Endothelial cell of umbilical vein (primary cell): ENCODE measurements at regions not wholly inside any gene's neighbourhood (a gene's known extent, or its start where the extent isn't known, plus 50 kb on each side); places are given as distances from the start of the nearest gene placed in this dataset.

Experiments
- BruUV-seq: library from RNA; stranded (reverse); fragments of 400-500 nt; replicated peaks from 2 replicates; lab custom pipeline; 2021; lab: Mats Ljungman, UMichigan
- CTCF ChIA-PET: fragments of 300-600, 350-600 bp; sonication (Branson Sonifier 250); formaldehyde crosslinking; loops from one replicate; lab custom pipeline; 2021; ENCODE audit warnings: antibody characterized with exemption, inconsistent platforms; lab: Charles Lee
- POLR2A ChIA-PET: fragments of 300-600, 350-600 bp; sonication (Branson Sonifier 250); formaldehyde crosslinking; loops from one replicate; lab custom pipeline; 2021; ENCODE audit warnings: antibody characterized with exemption, inconsistent platforms; lab: Charles Lee
- DNase-seq: peaks from one replicate; pipeline ENCODE4 v3.0.0-alpha.2; 2011; ENCODE audit warnings: low read depth, low spot score
- FAIRE-seq: peaks from 2 replicates; lab custom pipeline; 2011; peaks lifted over from hg19 to GRCh38; lab: Jason Lieb, UNC
- H2AFZ ChIP-seq: 2 replicates; pipeline ENCODE4 v1.6.0; 2012; ENCODE audit warnings: low read depth, low read length, control low read depth, inconsistent platforms
- H3K27ac ChIP-seq: 2 replicates; pipeline ENCODE4 v1.5.1; 2011; ENCODE audit warnings: low read depth, mild to moderate bottlenecking, control low read depth, low read length, moderate library complexity; ENCODE audit not compliant: insufficient read depth
- H3K27me3 ChIP-seq, 2 experiments: 2 replicates each; pipeline versions ENCODE4 v1.6.0 to v1.6.1; 2011; ENCODE audit warnings: low read length in 2 of 2, mixed read lengths in 1 of 2; ENCODE audit not compliant: control insufficient read depth in 2 of 2, insufficient read depth in 2 of 2
- H3K36me3 ChIP-seq, 2 experiments: 2 replicates in 1 of 2; 3 replicates in 1 of 2; pipeline ENCODE4 v1.5.1; 2011; ENCODE audit warnings: low read length in 2 of 2, mild to moderate bottlenecking in 1 of 2, moderate library complexity in 1 of 2; ENCODE audit not compliant: control insufficient read depth in 2 of 2, insufficient read depth in 2 of 2; ENCODE audit errors: extremely low read depth in 1 of 2
- H3K4me1 ChIP-seq: 3 replicates; pipeline ENCODE4 v1.5.1; 2011; ENCODE audit warnings: mild to moderate bottlenecking, low read length; ENCODE audit not compliant: control insufficient read depth, insufficient read depth; ENCODE audit errors: extremely low read depth
- H3K4me2 ChIP-seq: 2 replicates; pipeline ENCODE4 v1.6.1; 2011; ENCODE audit warnings: low read length, control low read depth, mixed read lengths; ENCODE audit not compliant: insufficient read depth
- H3K4me3 ChIP-seq, 3 experiments: fragments of 200-600 bp in 1 of 3; sonication (generic), shearing (Covaris generic) in 1 of 3; replicated peaks in 1 of 3; 2 replicates each; pipeline ENCODE4 v1.5.1; 2011 to 2016; ENCODE audit warnings: control low read depth in 3 of 3, low read length in 3 of 3, mild to moderate bottlenecking in 2 of 3, inconsistent platforms in 1 of 3, low read depth in 1 of 3, moderate library complexity in 1 of 3; ENCODE audit not compliant: insufficient read depth in 1 of 3
- H3K79me2 ChIP-seq: 2 replicates; pipeline ENCODE4 v1.6.0; 2012; ENCODE audit warnings: low read length, inconsistent platforms; ENCODE audit not compliant: control insufficient read depth, insufficient read depth
- H3K9ac ChIP-seq: replicated peaks from 2 replicates; pipeline ENCODE3; 2011; ENCODE audit warnings: low read length, control low read depth; ENCODE audit not compliant: insufficient read depth; ENCODE audit errors: extremely low read depth
- H3K9me1 ChIP-seq: replicated peaks from 3 replicates; pipeline ENCODE4 v1.6.0; 2011; ENCODE audit warnings: mild to moderate bottlenecking, low read length; ENCODE audit not compliant: control insufficient read depth, insufficient read depth; ENCODE audit errors: extremely low read depth
- H3K9me3 ChIP-seq: replicated peaks from 2 replicates; pipeline ENCODE4 v1.5.1; 2012; ENCODE audit warnings: low read length, inconsistent platforms; ENCODE audit not compliant: control insufficient read depth, insufficient read depth
- H4K20me1 ChIP-seq: replicated peaks from 2 replicates; pipeline ENCODE3; 2011; ENCODE audit warnings: mild to moderate bottlenecking, low read length; ENCODE audit not compliant: control insufficient read depth, insufficient read depth; ENCODE audit errors: extremely low read depth
- EZH2 ChIP-seq: IDR thresholded peaks from 2 replicates; pipeline ENCODE4 v1.6.1; 2012; ENCODE audit warnings: borderline replicate concordance, low read depth, mild to moderate bottlenecking, moderate library complexity, low read length, inconsistent platforms; ENCODE audit not compliant: severe bottlenecking
- FOS ChIP-seq: IDR thresholded peaks from 2 replicates; pipeline ENCODE4 v1.6.1; 2011; ENCODE audit warnings: mild to moderate bottlenecking, low read length, moderate library complexity, borderline replicate concordance; ENCODE audit not compliant: insufficient read depth
- GATA2 ChIP-seq: IDR thresholded peaks from 2 replicates; pipeline ENCODE4 v1.7.0; 2011; ENCODE audit warnings: low read depth, mild to moderate bottlenecking, moderate library complexity, mixed read lengths, low read length; ENCODE audit not compliant: insufficient read length, insufficient read depth
- JUN ChIP-seq: IDR thresholded peaks from 2 replicates; pipeline ENCODE4 v1.6.1; 2011; ENCODE audit warnings: borderline replicate concordance, low read depth; ENCODE audit not compliant: insufficient read length, insufficient read depth
- MYC ChIP-seq: IDR thresholded peaks from one replicate; pipeline ENCODE4 v1.6.1; 2011; ENCODE audit warnings: mild to moderate bottlenecking, low read depth, low read length
- POLR2A ChIP-seq: IDR thresholded peaks from 2 replicates; pipeline ENCODE4 v1.6.1; 2012; ENCODE audit warnings: low read depth, mild to moderate bottlenecking, control low read depth, low read length
- POLR2AphosphoS5 ChIP-seq: IDR thresholded peaks from 2 replicates; pipeline ENCODE4 v1.6.1; 2012; ENCODE audit warnings: low read depth, mild to moderate bottlenecking, control low read depth, low read length, moderate library complexity; ENCODE audit not compliant: insufficient read depth
- dilution Hi-C: fragments of 300-500 bp; cut with MboI; formaldehyde crosslinking; loops from one replicate; pipeline ENCODE4 v1.15.0; 2019; ENCODE audit warnings: low sequenced_read_pairs; ENCODE audit not compliant: extremely low pct_ligation_motif_present
- intact Hi-C: fragments of 100-400 bp; cut with micrococcal nuclease; formaldehyde crosslinking; loops from one replicate; pipeline ENCODE4 v1.10.0; 2022
- TF ChIP-seq, protein P1 (sequence below), 2 donors: IDR thresholded peaks; 1 replicate in 1 of 2; 2 replicates in 1 of 2; pipeline ENCODE4 v1.5.1; 2011; ENCODE audit warnings: low read length in 2 of 2, mild to moderate bottlenecking in 2 of 2, moderate library complexity in 2 of 2, control low read depth in 1 of 2, inconsistent platforms in 1 of 2, low read depth in 1 of 2; ENCODE audit not compliant: insufficient read depth in 1 of 2; ENCODE audit errors: extremely low read depth in 1 of 2
- TF ChIP-seq, protein P2 (sequence below): IDR thresholded peaks from 2 replicates; pipeline ENCODE4 v1.6.1; 2011; ENCODE audit not compliant: insufficient read depth, insufficient read length

- Histone ChIP-seq H2AFZ (peak overlapping the region; percentile 59), H3K9me1 (no peaks in the 10 kb centered on the region), H3K27me3 (no peaks in the 10 kb centered on the region), H3K4me2 (no peak overlapping the region), H3K9ac (no peak overlapping the region), H3K79me2 (no peaks in the 10 kb centered on the region), H3K27ac (no peak overlapping the region), H3K4me1 (no peaks in the 10 kb centered on the region), H3K36me3 (no peaks in the 10 kb centered on the region), H3K4me3 (no peak overlapping the region), H3K9me3 (no peaks in the 10 kb centered on the region), H4K20me1 (no peaks in the 10 kb centered on the region)
- DNase-seq, result peak; percentile 44
- intact Hi-C loops, result no loop called here
- dilution Hi-C loops, result no loop called here
- POLR2A ChIA-PET, result no interaction called here
- TF ChIP-seq EZH2 (no peak), GATA2 (no peak), POLR2A (no peak)
- TF ChIP-seq, protein P1, sequence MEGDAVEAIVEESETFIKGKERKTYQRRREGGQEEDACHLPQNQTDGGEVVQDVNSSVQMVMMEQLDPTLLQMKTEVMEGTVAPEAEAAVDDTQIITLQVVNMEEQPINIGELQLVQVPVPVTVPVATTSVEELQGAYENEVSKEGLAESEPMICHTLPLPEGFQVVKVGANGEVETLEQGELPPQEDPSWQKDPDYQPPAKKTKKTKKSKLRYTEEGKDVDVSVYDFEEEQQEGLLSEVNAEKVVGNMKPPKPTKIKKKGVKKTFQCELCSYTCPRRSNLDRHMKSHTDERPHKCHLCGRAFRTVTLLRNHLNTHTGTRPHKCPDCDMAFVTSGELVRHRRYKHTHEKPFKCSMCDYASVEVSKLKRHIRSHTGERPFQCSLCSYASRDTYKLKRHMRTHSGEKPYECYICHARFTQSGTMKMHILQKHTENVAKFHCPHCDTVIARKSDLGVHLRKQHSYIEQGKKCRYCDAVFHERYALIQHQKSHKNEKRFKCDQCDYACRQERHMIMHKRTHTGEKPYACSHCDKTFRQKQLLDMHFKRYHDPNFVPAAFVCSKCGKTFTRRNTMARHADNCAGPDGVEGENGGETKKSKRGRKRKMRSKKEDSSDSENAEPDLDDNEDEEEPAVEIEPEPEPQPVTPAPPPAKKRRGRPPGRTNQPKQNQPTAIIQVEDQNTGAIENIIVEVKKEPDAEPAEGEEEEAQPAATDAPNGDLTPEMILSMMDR (IDR thresholded peaks at IDR 0.05; ENCODE audit: extremely low read depth in 1 of 2, insufficient read depth in 1 of 2, low read depth in 1 of 2, low read length in 2 of 2), result no peak
- CTCF ChIA-PET, result no interaction called here
- FAIRE-seq, result no peak
- no TSS peak for BruUV-seq
These were observed 271.3 kb upstream of the RGS18 start for GRCh38 chr1:191886977-191887376.

- ChIA-PET CTCF (interaction anchor here (1.0 kb wide), 1 partner anchor 12 kb away, joined by 4 read pairs; no protein-coding TSS in a partner anchor), POLR2A (no interaction called here)
- Histone ChIP-seq H3K79me2 (no peaks in the 10 kb centered on the region), H3K9me3 (no peaks in the 10 kb centered on the region), H3K9ac (no peak overlapping the region), H3K36me3 (no peaks in the 10 kb centered on the region), H4K20me1 (no peaks in the 10 kb centered on the region), H3K4me3 (no peak overlapping the region), H2AFZ (peak overlapping the region; percentile 30), H3K9me1 (no peaks in the 10 kb centered on the region), H3K27me3 (no peaks in the 10 kb centered on the region), H3K27ac (no peak overlapping the region), H3K4me2 (no peak overlapping the region), H3K4me1 (no peaks in the 10 kb centered on the region)
- TF ChIP-seq, protein P2, sequence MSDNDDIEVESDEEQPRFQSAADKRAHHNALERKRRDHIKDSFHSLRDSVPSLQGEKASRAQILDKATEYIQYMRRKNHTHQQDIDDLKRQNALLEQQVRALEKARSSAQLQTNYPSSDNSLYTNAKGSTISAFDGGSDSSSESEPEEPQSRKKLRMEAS, result no peak
- no peak for TF ChIP-seq JUN
- no peak for TF ChIP-seq POLR2A
- no peak for TF ChIP-seq MYC
- TF ChIP-seq FOS, result no peak
- TF ChIP-seq EZH2, result no peak
- no peak for TF ChIP-seq POLR2AphosphoS5
- TF ChIP-seq, protein P1 (IDR thresholded peaks at IDR 0.05; ENCODE audit: extremely low read depth in 1 of 2, insufficient read depth in 1 of 2, low read depth in 1 of 2, low read length in 2 of 2), result no peak
- no peak for TF ChIP-seq GATA2
- intact Hi-C loops (no loop called here), dilution Hi-C loops (no loop called here)
- DNase-seq, result no peak
- no TSS peak for BruUV-seq
- no peak for FAIRE-seq
These were observed 269.2 kb upstream of the RGS18 start for GRCh38 chr1:191888996-191889622.
